ENCODE measurements at regions not wholly inside any gene's neighbourhood (a gene's known extent, or its start where the extent isn't known, plus 50 kb on each side); places are given as distances from the start of the nearest gene placed in this dataset.

DNA sequence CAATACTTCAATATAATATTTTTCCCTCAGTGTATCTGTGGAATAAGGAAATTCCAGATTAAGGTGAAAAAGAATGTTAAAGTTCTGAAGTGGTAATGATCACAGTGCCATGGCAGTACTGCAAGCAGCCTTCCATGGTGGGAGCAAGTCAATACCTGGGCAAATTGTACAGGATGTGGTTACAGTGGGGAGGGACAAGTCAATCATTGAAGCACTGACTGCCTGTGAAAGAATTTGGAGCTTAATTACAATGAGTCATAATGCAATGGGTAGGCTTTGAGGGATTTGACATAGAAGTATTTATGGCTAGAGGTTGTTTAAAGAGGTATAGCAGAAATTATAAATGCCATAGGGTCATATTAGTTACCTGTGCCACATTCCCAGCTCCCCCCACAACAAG, 786.5 kb upstream of the ACO1 start:
- no peak for DNase-seq
- ATAC-seq: no peak
- TF ChIP-seq, protein P1, sequence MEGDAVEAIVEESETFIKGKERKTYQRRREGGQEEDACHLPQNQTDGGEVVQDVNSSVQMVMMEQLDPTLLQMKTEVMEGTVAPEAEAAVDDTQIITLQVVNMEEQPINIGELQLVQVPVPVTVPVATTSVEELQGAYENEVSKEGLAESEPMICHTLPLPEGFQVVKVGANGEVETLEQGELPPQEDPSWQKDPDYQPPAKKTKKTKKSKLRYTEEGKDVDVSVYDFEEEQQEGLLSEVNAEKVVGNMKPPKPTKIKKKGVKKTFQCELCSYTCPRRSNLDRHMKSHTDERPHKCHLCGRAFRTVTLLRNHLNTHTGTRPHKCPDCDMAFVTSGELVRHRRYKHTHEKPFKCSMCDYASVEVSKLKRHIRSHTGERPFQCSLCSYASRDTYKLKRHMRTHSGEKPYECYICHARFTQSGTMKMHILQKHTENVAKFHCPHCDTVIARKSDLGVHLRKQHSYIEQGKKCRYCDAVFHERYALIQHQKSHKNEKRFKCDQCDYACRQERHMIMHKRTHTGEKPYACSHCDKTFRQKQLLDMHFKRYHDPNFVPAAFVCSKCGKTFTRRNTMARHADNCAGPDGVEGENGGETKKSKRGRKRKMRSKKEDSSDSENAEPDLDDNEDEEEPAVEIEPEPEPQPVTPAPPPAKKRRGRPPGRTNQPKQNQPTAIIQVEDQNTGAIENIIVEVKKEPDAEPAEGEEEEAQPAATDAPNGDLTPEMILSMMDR (IDR thresholded peaks at IDR 0.05): no peak
- Histone ChIP-seq H3K27ac (no peak overlapping the region), H3K27me3 (ENCODE audit: low read depth) (no peaks in the 10 kb centered on the region), H3K9me3 (no peaks in the 10 kb centered on the region), H3K4me1 (no peaks in the 10 kb centered on the region), H3K4me3 (no peak overlapping the region), H3K36me3 (no peaks in the 10 kb centered on the region)
- intact Hi-C loops (cut with DNase I): no loop called here

DNA sequence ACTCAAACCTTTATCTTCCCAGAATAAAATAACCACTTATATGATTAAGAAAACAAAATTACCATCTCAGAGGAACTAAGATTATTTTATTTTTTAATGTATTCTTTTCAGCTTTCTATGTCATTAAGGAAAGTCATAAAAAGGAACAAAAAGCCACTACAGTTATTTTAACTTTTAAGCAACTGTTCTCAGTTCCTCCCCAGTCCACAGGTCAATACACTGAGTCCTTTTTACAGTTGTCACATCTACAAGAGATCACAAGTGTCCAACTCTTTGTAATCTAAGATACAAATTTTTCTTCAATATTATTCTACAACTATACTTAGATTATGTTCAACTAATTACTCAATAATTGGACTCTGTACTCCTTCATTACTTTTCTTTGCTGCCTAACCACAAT, 782.8 kb upstream of the ACO1 start:
- no peak for ATAC-seq

DNA sequence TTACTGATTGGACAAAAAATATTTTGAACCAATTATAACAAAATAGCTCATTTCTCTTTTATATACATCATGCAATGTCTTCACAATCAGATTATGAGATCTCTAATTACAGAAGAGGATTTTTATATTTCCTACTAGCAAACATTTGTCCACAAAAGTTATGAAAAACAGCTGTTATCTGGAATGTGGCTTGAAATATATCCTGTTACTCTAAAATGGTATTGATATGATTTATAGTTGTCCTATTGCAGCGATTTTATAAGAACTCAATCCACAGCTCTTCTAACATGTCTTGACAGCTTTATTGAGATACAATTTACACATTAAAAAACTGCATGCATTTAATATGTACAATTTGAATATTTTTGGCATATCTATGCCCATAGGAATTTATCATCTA, 779.9 kb upstream of the ACO1 start:
- TF ChIP-seq, protein P1 (IDR thresholded peaks at IDR 0.05): no peak
- Histone ChIP-seq H3K27ac (no peak overlapping the region), H3K9me3 (no peaks in the 10 kb centered on the region), H3K4me3 (no peak overlapping the region), H3K27me3 (ENCODE audit: low read depth) (no peaks in the 10 kb centered on the region), H3K36me3 (no peaks in the 10 kb centered on the region), H3K4me1 (no peaks in the 10 kb centered on the region)
- DNase-seq (no peak), ATAC-seq (no peak)
- intact Hi-C loops (cut with DNase I): no loop called here

More for the DNA sequence above, 782.8 kb upstream of the ACO1 start:
- H3K4me3 ChIP-seq: no peak overlapping the region
- no peak for DNase-seq
- no peak overlapping the region for H3K27ac ChIP-seq
- intact Hi-C loops (cut with DNase I): no loop called here
- no peaks in the 10 kb centered on the region for H3K36me3 ChIP-seq
- TF ChIP-seq, protein P1 (IDR thresholded peaks at IDR 0.05): no peak
- no peaks in the 10 kb centered on the region for H3K4me1 ChIP-seq
- H3K27me3 ChIP-seq (ENCODE audit: low read depth): no peaks in the 10 kb centered on the region
- H3K9me3 ChIP-seq: no peaks in the 10 kb centered on the region

DNA sequence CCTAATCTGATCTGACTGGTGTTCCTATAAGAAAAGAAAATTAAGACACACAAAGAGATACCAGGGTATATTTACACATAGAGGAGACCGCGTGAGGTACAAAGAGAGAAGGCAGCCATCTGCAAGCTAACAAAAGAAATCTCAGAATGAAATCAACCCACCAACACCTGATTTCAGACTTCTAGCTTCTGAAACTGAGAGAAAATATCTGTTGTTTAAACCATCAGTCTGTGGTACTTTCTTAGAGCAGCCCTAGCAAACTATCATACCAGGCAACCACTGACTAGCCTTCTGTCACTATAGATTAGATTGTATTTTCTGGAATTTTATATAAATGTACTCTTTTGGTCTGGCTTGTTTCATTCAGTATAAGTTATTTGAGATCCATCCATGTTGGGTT, 779.3 kb upstream of the ACO1 start:
- DNase-seq (no peak), ATAC-seq (no peak)
- H3K36me3 ChIP-seq: no peaks in the 10 kb centered on the region
- TF ChIP-seq, protein P1 (IDR thresholded peaks at IDR 0.05): no peak
- no peaks in the 10 kb centered on the region for H3K4me1 ChIP-seq
- no peaks in the 10 kb centered on the region for H3K9me3 ChIP-seq
- no peaks in the 10 kb centered on the region for H3K27me3 ChIP-seq (ENCODE audit: low read depth)
- no peak overlapping the region for H3K27ac ChIP-seq
- H3K4me3 ChIP-seq: no peak overlapping the region
- intact Hi-C loops (cut with DNase I): no loop called here

DNA sequence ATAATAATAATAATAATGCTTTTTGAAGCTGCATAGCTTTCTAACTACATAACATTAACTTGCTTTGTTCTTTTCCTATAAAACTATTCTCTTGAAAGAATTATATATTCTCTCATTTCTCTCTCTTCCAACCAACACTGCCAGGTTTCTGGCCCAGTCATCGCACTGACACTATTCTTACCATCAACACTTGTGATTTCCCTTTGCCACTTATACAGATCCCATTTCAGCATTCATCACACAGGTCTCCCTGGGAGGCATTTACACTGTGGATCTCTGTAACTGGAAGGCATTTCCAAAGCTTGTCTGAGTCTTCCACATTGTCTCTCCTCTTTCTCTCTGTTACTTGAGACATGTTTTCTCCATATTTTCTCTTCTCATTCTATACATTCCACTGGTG, 777.8 kb upstream of the ACO1 start:
- no peaks in the 10 kb centered on the region for H3K9me3 ChIP-seq
- intact Hi-C loops (cut with DNase I): no loop called here
- H3K27ac ChIP-seq: no peak overlapping the region
- no peaks in the 10 kb centered on the region for H3K27me3 ChIP-seq (ENCODE audit: low read depth)
- H3K4me1 ChIP-seq: no peaks in the 10 kb centered on the region
- ATAC-seq (no peak), DNase-seq (no peak)
- TF ChIP-seq, protein P1 (IDR thresholded peaks at IDR 0.05): no peak
- no peaks in the 10 kb centered on the region for H3K36me3 ChIP-seq
- H3K4me3 ChIP-seq: no peak overlapping the region

DNA sequence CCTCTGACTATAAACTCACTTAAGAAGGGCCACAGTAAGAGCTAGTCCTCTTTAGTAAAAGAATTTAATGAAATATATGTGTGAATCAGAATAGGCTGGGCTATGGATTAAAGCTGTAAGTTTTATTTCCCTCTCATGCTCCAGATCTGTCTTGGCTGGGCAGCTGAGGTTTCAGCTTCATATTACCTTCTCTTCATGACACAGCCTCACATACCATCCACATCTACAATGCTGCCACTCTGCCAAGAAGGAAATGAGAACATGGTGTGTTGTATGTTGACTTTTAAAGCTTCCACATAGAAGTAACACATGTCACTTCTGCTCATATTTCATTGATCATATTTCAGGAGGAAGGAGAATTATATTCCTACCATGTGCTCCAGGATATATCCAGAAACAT, 776.0 kb upstream of the ACO1 start:
- DNase-seq: no peak
- no peak overlapping the region for H3K27ac ChIP-seq
- no peak overlapping the region for H3K4me3 ChIP-seq

More for the DNA sequence above, 776.0 kb upstream of the ACO1 start:
- intact Hi-C loops (cut with DNase I): no loop called here
- no peaks in the 10 kb centered on the region for H3K36me3 ChIP-seq
- H3K4me1 ChIP-seq: no peaks in the 10 kb centered on the region
- TF ChIP-seq, protein P1 (IDR thresholded peaks at IDR 0.05): no peak
- H3K9me3 ChIP-seq: no peaks in the 10 kb centered on the region
- no peak for ATAC-seq
- no peaks in the 10 kb centered on the region for H3K27me3 ChIP-seq (ENCODE audit: low read depth)
